Naive thymus-derived CD4-positive, alpha-beta T cell (primary cell): ENCODE measurements at regions not wholly inside any gene's neighbourhood (a gene's known extent, or its start where the extent isn't known, plus 50 kb on each side); places are given as distances from the start of the nearest gene placed in this dataset.
"Not testable (repeated sequence)": the region's sequence is repeated elsewhere in the genome, so short reads cannot be mapped to it uniquely, and the experiment has no call there.

Experiments used
- ATAC-seq: fragments of 150-1000 bp; cut with Tn5 transposase; 2 replicates; pipeline ENCODE4 v1.10.0; 2021; ENCODE audit warnings: mild to moderate bottlenecking, moderate library complexity
- CTCF ChIA-PET: fragments of 350-600 bp; sonication (Branson Sonifier 250); formaldehyde crosslinking; loops from one replicate; lab custom pipeline; 2021; ENCODE audit warnings: antibody characterized with exemption; lab: Charles Lee
- POLR2A ChIA-PET: fragments of 350-600 bp; sonication (Branson Sonifier 250); formaldehyde crosslinking; loops from one replicate; lab custom pipeline; 2021; ENCODE audit warnings: antibody characterized with exemption, inconsistent platforms; lab: Charles Lee
- DNase-seq, 9 donors: peaks; one replicate each; pipeline versions ENCODE4 v3.0.0 to v3.0.0-alpha.2; 2020 to 2022; ENCODE audit warnings: mixed read lengths in 1 of 9
- H3K27ac ChIP-seq: one replicate; pipeline ENCODE4 v1.7.0; 2013; ENCODE audit warnings: mild to moderate bottlenecking, low read depth, low read length, moderate library complexity
- H3K27me3 ChIP-seq, 2 donors: one replicate each; pipeline ENCODE4 v1.7.0; 2013; ENCODE audit warnings: low read length in 2 of 2, mild to moderate bottlenecking in 2 of 2, moderate library complexity in 2 of 2; ENCODE audit not compliant: control insufficient read depth in 2 of 2, insufficient read depth in 2 of 2
- H3K36me3 ChIP-seq, 3 experiments: 1 replicate in 2 of 3; 2 replicates in 1 of 3; pipeline ENCODE4 v1.7.0; 2013; ENCODE audit warnings: low read length in 3 of 3, mild to moderate bottlenecking in 3 of 3, moderate library complexity in 1 of 3; ENCODE audit not compliant: insufficient read depth in 3 of 3, control insufficient read depth in 2 of 3
- H3K4me1 ChIP-seq, 2 donors: one replicate each; pipeline ENCODE4 v1.7.0; 2013; ENCODE audit warnings: low read length in 2 of 2, mild to moderate bottlenecking in 2 of 2, moderate library complexity in 1 of 2; ENCODE audit not compliant: control insufficient read depth in 2 of 2, insufficient read depth in 2 of 2
- H3K4me3 ChIP-seq: 2 replicates; pipeline ENCODE4 v1.7.0; 2013; ENCODE audit warnings: mild to moderate bottlenecking, low read length
- H3K9me3 ChIP-seq, 3 experiments: 1 replicate in 2 of 3; 2 replicates in 1 of 3; pipeline ENCODE4 v1.7.0; 2013; ENCODE audit warnings: low read length in 3 of 3; ENCODE audit not compliant: control insufficient read depth in 2 of 3
- H3K27ac Mint-ChIP-seq, 9 donors: one replicate each; pipeline ENCODE4 v1.8.0; 2020 to 2022; ENCODE audit warnings: mixed read lengths in 9 of 9, mild to moderate bottlenecking in 8 of 9, moderate library complexity in 5 of 9, inconsistent platforms in 2 of 9
- H3K27me3 Mint-ChIP-seq, 5 donors: one replicate each; pipeline ENCODE4 v1.8.0; 2021 to 2022; ENCODE audit warnings: mixed read lengths in 5 of 5, mild to moderate bottlenecking in 1 of 5
- H3K36me3 Mint-ChIP-seq, 5 donors: one replicate each; pipeline ENCODE4 v1.8.0; 2020 to 2022; ENCODE audit warnings: mixed read lengths in 5 of 5, mild to moderate bottlenecking in 3 of 5, inconsistent platforms in 1 of 5
- H3K4me1 Mint-ChIP-seq, 7 donors: one replicate each; pipeline ENCODE4 v1.8.0; 2020 to 2022; ENCODE audit warnings: mixed read lengths in 7 of 7, mild to moderate bottlenecking in 3 of 7, inconsistent platforms in 1 of 7
- H3K4me3 Mint-ChIP-seq, 10 donors: one replicate each; pipeline ENCODE4 v1.8.0; 2020 to 2022; ENCODE audit warnings: mild to moderate bottlenecking in 10 of 10, mixed read lengths in 10 of 10, moderate library complexity in 6 of 10, inconsistent platforms in 2 of 10
- H3K9me3 Mint-ChIP-seq, 11 donors: one replicate each; pipeline ENCODE4 v1.8.0; 2020 to 2022; ENCODE audit warnings: mixed read lengths in 11 of 11, mild to moderate bottlenecking in 4 of 11, inconsistent platforms in 1 of 11, moderate library complexity in 1 of 11
- intact Hi-C, 2 donors: fragments of 100-400 bp; cut with micrococcal nuclease; formaldehyde crosslinking; loops; one replicate each; pipeline ENCODE4 v1.15.1; 2023

DNA sequence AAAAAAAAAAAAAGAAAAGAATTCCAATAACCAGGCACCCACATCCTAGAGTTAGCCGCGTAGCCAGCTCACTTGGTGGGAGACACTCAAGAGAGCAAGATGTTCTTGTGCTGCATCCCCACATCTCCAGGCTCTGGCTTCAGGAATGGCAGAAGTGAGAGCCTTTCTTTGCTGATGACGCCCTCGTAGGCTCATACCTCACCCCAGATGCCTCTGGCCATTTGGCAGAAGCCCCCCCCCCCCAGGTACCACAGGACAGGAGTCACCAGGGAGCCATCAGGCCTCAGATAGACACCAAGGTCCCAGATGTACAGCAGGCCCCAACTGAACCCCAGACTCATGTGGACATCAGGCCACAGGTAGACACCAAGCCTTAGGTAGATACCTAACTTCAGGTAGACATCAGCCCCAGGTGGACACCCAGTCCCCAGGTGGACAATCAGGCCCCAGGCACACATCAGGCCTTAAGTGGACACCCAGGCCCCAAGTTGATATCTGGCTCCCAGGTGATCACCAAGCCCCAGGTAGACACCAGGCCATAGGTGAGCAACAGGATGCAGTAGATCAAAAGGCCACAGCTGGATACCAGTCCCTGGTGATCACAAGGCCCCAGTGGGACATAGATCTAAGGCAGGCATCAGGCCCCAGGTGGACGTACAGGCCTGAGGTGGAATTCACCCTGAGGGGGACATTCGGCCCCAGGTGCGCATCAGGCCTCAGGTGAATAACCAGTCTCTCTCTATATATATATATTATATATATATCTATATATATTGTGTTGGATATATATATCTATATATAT lies 202.5 kb downstream of the POTEM start:
- H3K9me3 ChIP-seq, intact Hi-C loops, POLR2A ChIA-PET, H3K27me3 ChIP-seq, CTCF ChIA-PET, H3K4me3 ChIP-seq, H3K36me3 Mint-ChIP-seq, H3K27ac Mint-ChIP-seq, H3K4me1 ChIP-seq, ATAC-seq, H3K36me3 ChIP-seq, DNase-seq, H3K27me3 Mint-ChIP-seq, H3K27ac ChIP-seq, H3K4me1 Mint-ChIP-seq, H3K9me3 Mint-ChIP-seq, H3K4me3 Mint-ChIP-seq: not testable (repeated sequence)

DNA sequence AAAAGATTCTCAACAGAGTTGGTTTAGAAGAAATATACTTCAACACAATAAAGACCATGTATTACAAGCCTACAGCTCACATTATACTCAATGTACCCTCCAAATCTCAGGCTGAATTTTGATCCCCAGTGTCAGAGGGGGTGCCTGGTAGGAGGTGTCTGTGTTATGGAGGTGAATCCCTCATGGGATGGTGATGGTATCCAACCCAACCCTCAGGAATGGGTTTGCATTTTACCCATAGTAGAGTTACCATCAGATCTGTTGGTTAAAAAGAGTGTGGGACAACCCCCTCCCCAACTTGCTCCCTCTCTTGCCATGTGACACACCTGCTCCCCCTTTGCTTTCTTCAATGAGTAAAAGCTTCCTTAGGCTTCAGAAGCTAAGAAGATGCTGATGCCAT lies 205.5 kb downstream of the POTEM start:
- intact Hi-C loops, H3K36me3 ChIP-seq, H3K4me3 ChIP-seq, H3K27me3 Mint-ChIP-seq, H3K9me3 ChIP-seq, H3K27ac ChIP-seq, ATAC-seq, CTCF ChIA-PET, POLR2A ChIA-PET, H3K9me3 Mint-ChIP-seq, H3K36me3 Mint-ChIP-seq, H3K27ac Mint-ChIP-seq, H3K4me1 Mint-ChIP-seq, H3K4me1 ChIP-seq, DNase-seq, H3K4me3 Mint-ChIP-seq, H3K27me3 ChIP-seq: not testable (repeated sequence)

DNA sequence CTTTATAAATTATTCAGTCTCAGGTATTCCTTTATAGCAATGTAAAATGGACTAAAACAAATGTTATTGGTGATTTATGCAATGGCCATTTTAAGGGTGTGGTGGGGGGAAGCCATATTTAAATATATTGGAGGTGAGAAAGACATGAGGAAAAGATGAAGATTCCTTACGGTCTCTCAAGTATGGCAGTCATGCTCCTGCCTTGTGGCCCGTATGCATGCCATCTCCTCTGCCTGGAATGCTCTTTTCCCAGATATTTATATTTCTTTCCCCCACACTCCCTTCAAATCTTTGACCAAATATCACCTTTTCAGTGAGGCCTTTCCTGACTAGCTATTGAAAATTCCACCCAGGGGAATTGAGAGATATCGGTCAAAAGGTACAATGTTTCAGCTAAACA lies 206.0 kb downstream of the POTEM start:
- H3K4me3 Mint-ChIP-seq, H3K4me1 Mint-ChIP-seq, H3K27ac Mint-ChIP-seq, H3K27ac ChIP-seq, CTCF ChIA-PET, H3K4me1 ChIP-seq, ATAC-seq, H3K27me3 ChIP-seq, H3K9me3 ChIP-seq, H3K27me3 Mint-ChIP-seq, H3K36me3 Mint-ChIP-seq, H3K36me3 ChIP-seq, POLR2A ChIA-PET, H3K4me3 ChIP-seq, DNase-seq, intact Hi-C loops, H3K9me3 Mint-ChIP-seq: not testable (repeated sequence)

DNA sequence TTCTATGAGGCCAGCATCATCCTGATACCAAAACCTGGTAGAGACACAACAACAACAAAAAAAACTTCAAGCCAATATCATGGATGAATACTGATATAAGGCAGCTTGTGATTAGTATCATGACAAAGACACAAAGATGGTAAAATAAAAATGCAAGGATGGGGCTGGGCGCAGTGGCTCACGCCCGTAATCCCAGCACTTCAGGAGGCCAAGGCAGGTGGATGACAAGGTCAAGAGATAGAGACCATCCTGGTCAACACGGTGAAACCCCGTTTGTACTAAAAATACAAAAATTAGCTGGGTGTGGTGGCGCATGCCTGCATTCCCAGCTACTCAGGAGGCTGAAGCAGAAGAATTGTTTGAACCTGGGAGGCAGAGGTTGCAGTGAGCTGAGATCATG lies 210.2 kb downstream of the POTEM start:
- H3K4me3 Mint-ChIP-seq, CTCF ChIA-PET, H3K36me3 Mint-ChIP-seq, H3K27ac ChIP-seq, H3K27me3 Mint-ChIP-seq, H3K9me3 Mint-ChIP-seq, ATAC-seq, POLR2A ChIA-PET, H3K4me1 ChIP-seq, H3K27me3 ChIP-seq, H3K27ac Mint-ChIP-seq, DNase-seq, H3K9me3 ChIP-seq, H3K4me1 Mint-ChIP-seq, H3K36me3 ChIP-seq, intact Hi-C loops, H3K4me3 ChIP-seq: not testable (repeated sequence)

DNA sequence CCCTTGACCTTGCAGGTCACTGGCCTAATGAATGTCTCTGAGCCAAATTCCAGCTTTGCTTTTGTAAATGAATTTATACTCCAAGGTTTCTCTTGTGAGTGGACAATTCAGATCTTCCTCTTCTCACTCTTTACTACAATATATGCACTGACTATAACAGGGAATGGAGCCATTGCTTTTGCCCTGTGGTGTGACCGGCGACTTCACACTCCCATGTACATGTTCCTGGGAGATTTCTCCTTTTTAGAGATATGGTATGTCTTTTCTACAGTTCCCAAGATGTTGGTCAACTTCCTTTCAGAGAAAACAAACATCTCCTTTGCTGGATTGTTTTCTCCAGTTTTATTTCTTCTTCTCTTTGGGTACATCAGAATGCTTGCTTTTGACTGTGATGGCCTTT lies 213.1 kb downstream of the POTEM start:
- H3K4me1 Mint-ChIP-seq, H3K9me3 ChIP-seq, POLR2A ChIA-PET, H3K27me3 Mint-ChIP-seq, H3K36me3 Mint-ChIP-seq, H3K4me3 ChIP-seq, H3K36me3 ChIP-seq, H3K27ac Mint-ChIP-seq, CTCF ChIA-PET, H3K27ac ChIP-seq, H3K4me1 ChIP-seq, intact Hi-C loops, ATAC-seq, DNase-seq, H3K27me3 ChIP-seq, H3K9me3 Mint-ChIP-seq, H3K4me3 Mint-ChIP-seq: not testable (repeated sequence)

DNA sequence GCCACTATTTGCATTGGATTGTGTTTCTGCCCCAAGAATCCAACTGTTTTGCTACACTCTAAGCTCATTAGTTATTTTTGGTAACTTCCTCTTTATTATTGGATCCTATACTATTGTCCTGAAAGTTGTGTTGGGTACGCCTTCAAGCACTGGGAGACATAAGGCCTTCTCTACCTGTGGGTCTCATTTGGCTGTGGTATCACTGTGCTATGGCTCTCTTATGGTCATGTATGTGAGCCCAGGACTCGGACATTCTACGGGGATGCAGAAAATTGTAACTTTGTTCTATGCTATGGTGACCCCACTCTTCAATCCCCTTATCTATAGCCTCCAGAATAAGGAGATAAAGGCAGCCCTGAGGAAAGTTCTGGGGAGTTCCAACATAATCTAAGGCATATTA lies 213.6 kb downstream of the POTEM start:
- H3K36me3 ChIP-seq, ATAC-seq, H3K27me3 Mint-ChIP-seq, DNase-seq, CTCF ChIA-PET, H3K4me3 ChIP-seq, H3K4me3 Mint-ChIP-seq, POLR2A ChIA-PET, intact Hi-C loops, H3K9me3 ChIP-seq, H3K36me3 Mint-ChIP-seq, H3K27me3 ChIP-seq, H3K9me3 Mint-ChIP-seq, H3K27ac Mint-ChIP-seq, H3K27ac ChIP-seq, H3K4me1 Mint-ChIP-seq, H3K4me1 ChIP-seq: not testable (repeated sequence)

DNA sequence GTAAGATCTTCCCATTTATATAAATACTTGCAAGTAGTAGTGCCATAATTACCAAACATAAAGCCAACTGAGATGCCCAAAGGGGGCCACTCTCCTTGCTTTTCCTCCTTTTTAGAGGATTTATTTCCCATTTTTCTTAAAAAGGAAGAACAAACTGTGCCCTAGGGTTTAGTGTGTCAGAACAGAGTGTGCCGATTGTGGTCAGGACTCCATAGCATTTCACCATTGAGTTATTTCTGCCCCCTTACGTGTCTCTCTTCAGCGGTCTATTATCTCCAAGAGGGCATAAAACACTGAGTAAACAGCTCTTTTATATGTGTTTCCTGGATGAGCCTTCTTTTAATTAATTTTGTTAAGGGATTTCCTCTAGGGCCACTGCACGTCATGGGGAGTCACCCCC lies 227.9 kb downstream of the POTEM start:
- H3K4me1 ChIP-seq, intact Hi-C loops, H3K4me3 ChIP-seq, H3K27me3 Mint-ChIP-seq, H3K4me3 Mint-ChIP-seq, H3K9me3 ChIP-seq, H3K9me3 Mint-ChIP-seq, DNase-seq, H3K27ac Mint-ChIP-seq, H3K36me3 ChIP-seq, POLR2A ChIA-PET, H3K4me1 Mint-ChIP-seq, CTCF ChIA-PET, H3K36me3 Mint-ChIP-seq, H3K27me3 ChIP-seq, H3K27ac ChIP-seq, ATAC-seq: not testable (repeated sequence)
